DND-41 (cell line): ENCODE measurements at regions not wholly inside any gene's neighbourhood (a gene's known extent, or its start where the extent isn't known, plus 50 kb on each side); places are given as distances from the start of the nearest gene placed in this dataset.

ENCODE experiments used
- ATAC-seq: fragments of 200-7000 bp; cut with Tn5 transposase; 3 replicates; pipeline ENCODE4 v1.9.1; 2021; ENCODE audit warnings: low read depth; ENCODE audit not compliant: insufficient read depth
- DNase-seq: peaks from one replicate; pipeline ENCODE4 v3.0.0-alpha.2; 2020
- H2AFZ ChIP-seq: 2 replicates; pipeline ENCODE4 v1.6.0; 2012; ENCODE audit warnings: low read depth, low read length
- H3K27ac ChIP-seq: 2 replicates; pipeline ENCODE4 v1.5.1; 2012; ENCODE audit warnings: low read length, inconsistent platforms
- H3K27me3 ChIP-seq: fragments of 200-600 bp; sonication (generic); 2 replicates; pipeline ENCODE4 v1.6.0; 2012; ENCODE audit warnings: low read length, mild to moderate bottlenecking, inconsistent platforms; ENCODE audit not compliant: insufficient read depth, poor library complexity
- H3K36me3 ChIP-seq: 2 replicates; pipeline ENCODE4 v1.5.1; 2012; ENCODE audit warnings: low read length, inconsistent platforms; ENCODE audit not compliant: insufficient read depth
- H3K4me1 ChIP-seq: 2 replicates; pipeline ENCODE4 v1.5.1; 2012; ENCODE audit warnings: mild to moderate bottlenecking, low read length; ENCODE audit not compliant: insufficient read depth
- H3K4me2 ChIP-seq: 2 replicates; pipeline ENCODE4 v1.6.0; 2012; ENCODE audit warnings: mild to moderate bottlenecking, moderate library complexity, low read length, inconsistent platforms; ENCODE audit not compliant: insufficient read depth
- H3K4me3 ChIP-seq, 2 experiments: fragments of 200-600 bp in 1 of 2; shearing (Covaris generic) in 1 of 2; 2 replicates each; pipeline ENCODE4 v1.5.1; 2012 to 2016; ENCODE audit warnings: inconsistent platforms in 2 of 2, low read length in 2 of 2, mild to moderate bottlenecking in 2 of 2, low read depth in 1 of 2, moderate library complexity in 1 of 2
- H3K79me2 ChIP-seq: 2 replicates; pipeline ENCODE4 v1.6.0; 2012; ENCODE audit warnings: low read length, inconsistent platforms; ENCODE audit not compliant: insufficient read depth
- H3K9ac ChIP-seq: 2 replicates; pipeline ENCODE4 v1.6.0; 2012; ENCODE audit warnings: low read depth, mild to moderate bottlenecking, inconsistent platforms, low read length, moderate library complexity
- H3K9me3 ChIP-seq: 2 replicates; pipeline ENCODE4 v1.5.1; 2012; ENCODE audit warnings: low read length, moderate library complexity, mild to moderate bottlenecking, inconsistent platforms; ENCODE audit not compliant: insufficient read depth, severe bottlenecking
- H4K20me1 ChIP-seq: 2 replicates; pipeline ENCODE4 v1.6.0; 2012; ENCODE audit warnings: low read length; ENCODE audit not compliant: insufficient read depth
- CTCF ChIP-seq: IDR thresholded peaks from 2 replicates; pipeline ENCODE4 v1.5.1; 2012; ENCODE audit warnings: borderline replicate concordance, low read length, moderate library complexity, mild to moderate bottlenecking; ENCODE audit not compliant: poor library complexity, severe bottlenecking; ENCODE audit errors: extremely low read depth
- EZH2 ChIP-seq: IDR thresholded peaks from 3 replicates; pipeline ENCODE4 v1.6.1; 2012; ENCODE audit warnings: borderline replicate concordance, low read depth, mild to moderate bottlenecking, moderate library complexity, low read length, inconsistent platforms; ENCODE audit not compliant: severe bottlenecking

GRCh38 chr6:121600389-121601168, 165.1 kb downstream of the GJA1 start:
- Histone ChIP-seq H3K4me3 (no peak overlapping the region), H3K27ac (no peak overlapping the region), H4K20me1 (no peaks in the 10 kb centered on the region), H3K9me3 (no peaks in the 10 kb centered on the region), H3K27me3 (no peaks in the 10 kb centered on the region), H3K4me1 (no peaks in the 10 kb centered on the region), H2AFZ (no peak overlapping the region), H3K36me3 (no peaks in the 10 kb centered on the region), H3K4me2 (no peak overlapping the region), H3K79me2 (no peaks in the 10 kb centered on the region), H3K9ac (no peak overlapping the region)
- no peak for DNase-seq
- TF ChIP-seq CTCF (no peak), EZH2 (no peak)
- ATAC-seq: no peak

GRCh38 chr6:121603486-121603885, 168.0 kb downstream of the GJA1 start:
- no peaks in the 10 kb centered on the region for H3K4me1 ChIP-seq
- no peak overlapping the region for H3K27ac ChIP-seq
- H3K9me3 ChIP-seq: no peaks in the 10 kb centered on the region
- no peaks in the 10 kb centered on the region for H3K79me2 ChIP-seq
- no peak for TF ChIP-seq EZH2
- TF ChIP-seq CTCF: no peak
- no peaks in the 10 kb centered on the region for H3K36me3 ChIP-seq
- H3K27me3 ChIP-seq: no peaks in the 10 kb centered on the region
- H3K4me3 ChIP-seq: no peak overlapping the region
- H4K20me1 ChIP-seq: no peaks in the 10 kb centered on the region
- no peak for DNase-seq
- H3K9ac ChIP-seq: no peak overlapping the region
- H2AFZ ChIP-seq: no peak overlapping the region
- no peak for ATAC-seq
- no peak overlapping the region for H3K4me2 ChIP-seq

GRCh38 chr6:121607721-121608120, 172.3 kb downstream of the GJA1 start:
- H3K36me3 ChIP-seq: no peaks in the 10 kb centered on the region
- H3K4me1 ChIP-seq: no peaks in the 10 kb centered on the region
- ATAC-seq: no peak
- no peak overlapping the region for H2AFZ ChIP-seq
- H3K79me2 ChIP-seq: no peaks in the 10 kb centered on the region
- H3K9ac ChIP-seq: no peak overlapping the region
- no peak overlapping the region for H3K4me3 ChIP-seq
- H3K27ac ChIP-seq: no peak overlapping the region
- H4K20me1 ChIP-seq: no peaks in the 10 kb centered on the region
- DNase-seq: no peak
- H3K9me3 ChIP-seq: no peaks in the 10 kb centered on the region
- no peak overlapping the region for H3K4me2 ChIP-seq
- TF ChIP-seq EZH2 (no peak), CTCF (no peak)
- H3K27me3 ChIP-seq: no peaks in the 10 kb centered on the region

- no peak for ATAC-seq
- no peaks in the 10 kb centered on the region for H3K4me1 ChIP-seq
- no peak overlapping the region for H3K27ac ChIP-seq
- no peaks in the 10 kb centered on the region for H3K36me3 ChIP-seq
- no peaks in the 10 kb centered on the region for H3K9me3 ChIP-seq
- H4K20me1 ChIP-seq: no peaks in the 10 kb centered on the region
- H2AFZ ChIP-seq: no peak overlapping the region
- H3K9ac ChIP-seq: no peak overlapping the region
- H3K79me2 ChIP-seq: no peaks in the 10 kb centered on the region
- no peak overlapping the region for H3K4me2 ChIP-seq
- TF ChIP-seq CTCF (no peak), EZH2 (no peak)
- DNase-seq: no peak
- H3K27me3 ChIP-seq: no peaks in the 10 kb centered on the region
- no peak overlapping the region for H3K4me3 ChIP-seq
Observed at GRCh38 chr6:121608270-121608669, 172.8 kb downstream of the GJA1 start.
